IPS DF 4.7 (cell line): ENCODE measurements at regions not wholly inside any gene's neighbourhood (a gene's known extent, or its start where the extent isn't known, plus 50 kb on each side); places are given as distances from the start of the nearest gene placed in this dataset.
"Not testable (repeated sequence)": the region's sequence is repeated elsewhere in the genome, so short reads cannot be mapped to it uniquely, and the experiment has no call there.

Source experiments
- DNase-seq: peaks from one replicate; pipeline ENCODE4 v3.0.0-alpha.2; 2013; ENCODE audit warnings: low spot score; ENCODE audit errors: extremely low read depth

DNA sequence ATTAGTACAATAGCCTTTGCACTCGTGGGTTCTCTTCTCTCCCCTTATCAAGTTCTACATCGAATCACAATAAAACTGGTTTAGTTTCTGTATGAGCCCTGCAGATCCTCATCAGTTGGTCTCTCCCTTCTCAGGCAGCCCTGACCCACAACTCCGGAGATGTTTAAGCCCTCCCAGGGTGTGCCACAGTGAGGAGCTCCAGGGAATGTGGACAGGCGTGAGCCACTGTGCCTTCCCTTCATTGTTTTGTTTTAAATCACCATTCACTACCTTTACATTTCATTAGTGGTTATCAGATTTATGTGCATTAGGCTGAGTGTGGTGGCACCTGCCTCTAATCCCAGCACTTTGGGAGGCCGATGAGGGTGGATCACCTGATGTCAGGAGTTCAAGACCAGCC lies 133.2 kb downstream of the LARP7 start:
- DNase-seq, result no peak

DNA sequence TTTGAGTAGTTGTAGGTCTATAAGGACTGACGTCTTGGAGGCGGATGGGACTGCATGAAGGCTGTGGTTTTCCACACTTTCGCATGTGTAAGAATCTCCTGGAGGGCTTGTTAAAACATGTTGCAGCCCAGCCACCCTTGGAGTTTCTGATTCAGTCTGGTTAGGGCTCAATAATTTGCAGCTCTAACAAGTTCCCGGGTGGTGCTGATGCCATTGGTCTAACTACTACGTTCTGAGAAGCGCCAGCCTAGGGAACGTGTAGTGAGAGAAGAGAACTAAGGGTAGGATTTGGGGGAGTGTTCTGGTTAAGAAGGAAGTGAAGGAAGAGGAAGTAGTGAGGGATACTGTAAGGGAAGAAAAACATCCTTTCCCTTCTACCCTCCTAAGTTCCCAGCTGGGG lies 138.9 kb downstream of the LARP7 start:
- DNase-seq, result no peak

DNA sequence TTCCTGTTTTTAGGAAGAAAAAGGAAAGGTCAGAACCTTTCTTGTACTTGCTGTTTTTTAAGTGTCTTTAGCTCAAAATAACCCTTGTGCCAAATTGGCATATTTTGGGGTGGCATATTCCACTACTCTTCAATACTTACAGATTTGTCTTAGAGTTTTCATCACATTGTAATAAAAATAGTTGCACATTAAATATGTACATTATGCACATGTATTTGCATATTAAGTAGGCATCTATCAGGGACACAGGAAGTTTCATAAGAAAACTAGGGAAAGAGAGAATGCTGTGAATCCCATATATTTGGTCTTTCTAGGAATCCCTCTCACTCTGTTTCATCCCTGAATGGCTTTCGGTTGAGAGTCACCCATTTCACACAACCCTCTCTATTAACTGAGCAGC lies 139.6 kb downstream of the LARP7 start:
- DNase-seq, result no peak

DNA sequence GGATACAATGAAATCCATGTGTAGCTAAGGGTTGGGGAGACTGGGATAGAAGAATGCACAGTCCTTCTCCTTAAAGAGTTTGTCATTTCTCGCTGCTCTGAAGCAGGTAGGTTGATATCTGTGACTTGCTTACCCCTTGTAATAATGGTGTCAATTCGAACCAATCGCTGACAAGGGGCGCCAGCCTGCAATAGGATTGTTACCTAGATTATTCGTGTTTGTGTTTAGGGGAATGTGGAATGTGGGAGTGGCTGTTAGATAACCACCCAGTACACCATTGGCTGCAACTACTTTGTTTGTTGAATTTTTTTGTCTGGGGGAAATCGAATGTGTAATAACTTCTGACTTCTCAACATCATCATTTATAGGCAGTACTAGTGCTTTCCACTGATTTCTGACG lies 141.6 kb downstream of the LARP7 start:
- no peak for DNase-seq

DNA sequence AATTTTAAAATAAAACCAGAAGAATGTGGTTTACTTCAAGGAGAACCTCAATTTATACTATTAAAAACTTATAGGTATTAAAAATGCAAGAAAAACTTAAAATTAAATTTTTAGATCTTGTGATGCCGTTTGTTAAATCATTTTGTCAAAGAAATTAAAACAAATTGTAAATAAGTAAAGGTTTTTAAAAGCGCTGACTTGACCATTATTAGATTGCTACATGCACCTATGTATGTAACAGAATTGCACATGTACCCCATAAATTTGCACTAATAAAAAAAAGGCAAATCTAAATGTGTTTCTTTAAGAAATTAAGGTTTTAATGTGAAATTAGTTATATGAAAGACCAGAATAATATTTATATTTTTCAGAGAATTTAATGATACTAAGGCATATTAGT lies 156.1 kb downstream of the LARP7 start:
- DNase-seq, result no peak

DNA sequence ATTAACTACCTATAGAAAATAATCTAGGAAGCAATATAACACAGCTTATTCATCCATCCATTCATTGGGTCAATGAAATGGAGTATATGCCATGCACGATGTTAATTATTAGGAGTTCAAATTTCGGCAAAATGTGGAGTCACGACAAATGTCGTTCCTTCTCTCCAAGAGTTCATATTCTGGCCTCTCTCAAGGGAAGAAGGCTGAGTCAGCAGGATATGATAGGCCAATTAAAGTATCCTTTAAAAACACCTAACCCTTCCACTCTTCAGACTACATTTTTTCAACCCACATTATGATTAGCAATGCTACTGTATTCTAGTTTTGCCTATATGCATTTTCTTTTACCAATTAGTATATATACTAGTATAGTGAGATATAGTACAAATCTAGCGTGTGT lies 163.1 kb downstream of the LARP7 start:
- no peak for DNase-seq

DNA sequence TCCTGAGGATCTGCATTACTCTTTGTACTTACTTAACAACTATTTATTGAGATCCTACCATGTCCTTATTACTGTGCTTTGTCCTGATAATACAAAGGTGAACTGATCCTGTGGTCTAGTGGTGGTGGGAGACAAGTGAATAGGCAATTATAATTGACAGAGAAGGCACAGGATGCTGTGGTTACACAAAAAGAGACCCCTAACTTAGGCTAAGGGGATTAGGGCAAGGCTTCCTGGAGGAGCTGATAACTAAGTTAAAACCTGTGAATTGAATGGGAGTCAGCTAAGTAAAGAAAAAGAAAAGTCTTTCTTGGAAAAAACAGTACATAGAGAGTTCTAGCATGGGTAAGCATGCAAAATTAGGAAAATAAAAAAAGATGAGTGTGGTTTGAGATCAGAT lies 164.4 kb downstream of the LARP7 start:
- no peak for DNase-seq

DNA sequence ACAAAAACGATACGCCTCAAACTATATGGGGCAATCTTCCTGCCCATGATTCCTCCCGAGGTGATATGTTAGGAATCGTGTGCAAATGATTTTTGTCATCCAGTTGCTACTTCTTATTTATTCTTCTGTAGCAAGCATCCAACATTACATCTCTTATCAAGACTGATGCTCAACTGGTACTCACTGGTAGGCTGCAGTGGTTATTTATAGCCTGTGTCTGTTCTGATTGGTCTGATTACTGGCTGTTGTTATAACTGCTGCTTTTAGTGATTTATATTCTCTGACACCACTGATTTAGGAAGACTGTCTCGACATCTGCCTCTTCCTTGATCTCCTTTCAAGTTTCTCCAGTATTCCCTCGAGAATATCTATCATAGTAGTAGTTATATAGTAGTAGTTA lies 165.8 kb downstream of the LARP7 start:
- DNase-seq, result no peak

DNA sequence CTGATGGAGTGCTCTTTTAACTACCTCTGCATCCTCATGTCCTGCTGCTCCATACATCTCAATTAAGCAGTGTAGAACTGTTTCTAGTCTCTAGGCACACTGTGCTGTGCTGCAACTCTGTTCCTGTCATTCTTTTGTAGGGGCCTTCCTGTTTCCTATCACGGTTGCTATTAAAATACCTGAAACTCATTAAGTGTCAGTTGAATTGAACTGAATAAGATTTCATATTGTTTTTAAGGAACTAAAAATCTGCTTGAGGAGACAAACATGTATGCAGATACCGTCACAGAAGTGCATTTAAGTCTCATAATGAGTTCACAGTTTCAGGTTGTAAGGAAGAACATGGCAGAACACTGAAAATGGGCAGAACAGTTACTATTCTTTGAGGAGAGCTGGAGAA lies 170.1 kb downstream of the LARP7 start:
- DNase-seq, result no peak

DNA sequence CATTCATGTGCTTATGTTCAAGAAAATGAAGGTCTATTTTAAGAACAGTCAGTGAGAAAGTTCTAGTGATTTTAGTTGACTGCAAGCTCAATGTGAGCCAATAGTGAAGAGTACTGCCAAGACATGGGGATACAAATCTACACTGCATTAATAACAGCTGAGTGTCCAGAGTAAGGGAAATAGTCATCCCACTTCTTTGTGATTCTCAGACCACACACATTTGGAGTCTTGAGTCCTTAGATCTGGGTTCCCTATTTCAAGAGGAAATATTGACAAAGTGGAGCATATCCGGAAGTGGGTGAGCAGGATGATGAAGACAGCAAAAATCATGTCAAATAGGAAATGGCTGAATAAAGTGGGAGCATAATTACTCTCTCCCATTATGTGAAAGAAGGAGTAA lies 171.1 kb downstream of the LARP7 start:
- DNase-seq, result no peak

DNA sequence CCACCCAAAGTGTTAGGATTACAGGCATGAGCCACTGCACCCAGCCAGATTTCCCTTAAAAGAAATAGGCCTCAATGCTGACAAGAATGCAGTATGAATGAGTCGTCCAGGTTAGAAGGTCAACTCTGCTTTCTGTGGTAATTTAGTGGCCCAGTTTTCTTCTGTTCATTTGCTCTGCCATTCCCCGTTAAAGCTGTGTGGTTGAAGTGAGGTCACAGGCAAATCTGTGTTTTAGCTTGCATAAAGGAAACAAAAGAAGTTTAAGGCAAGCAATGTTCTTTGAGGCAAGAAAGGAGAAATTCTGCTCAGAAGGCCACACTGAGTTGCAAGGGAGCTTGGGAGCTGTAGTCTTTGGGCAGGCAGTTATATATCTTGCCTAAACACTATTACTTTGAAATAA lies 176.8 kb downstream of the LARP7 start:
- DNase-seq, result no peak

DNA sequence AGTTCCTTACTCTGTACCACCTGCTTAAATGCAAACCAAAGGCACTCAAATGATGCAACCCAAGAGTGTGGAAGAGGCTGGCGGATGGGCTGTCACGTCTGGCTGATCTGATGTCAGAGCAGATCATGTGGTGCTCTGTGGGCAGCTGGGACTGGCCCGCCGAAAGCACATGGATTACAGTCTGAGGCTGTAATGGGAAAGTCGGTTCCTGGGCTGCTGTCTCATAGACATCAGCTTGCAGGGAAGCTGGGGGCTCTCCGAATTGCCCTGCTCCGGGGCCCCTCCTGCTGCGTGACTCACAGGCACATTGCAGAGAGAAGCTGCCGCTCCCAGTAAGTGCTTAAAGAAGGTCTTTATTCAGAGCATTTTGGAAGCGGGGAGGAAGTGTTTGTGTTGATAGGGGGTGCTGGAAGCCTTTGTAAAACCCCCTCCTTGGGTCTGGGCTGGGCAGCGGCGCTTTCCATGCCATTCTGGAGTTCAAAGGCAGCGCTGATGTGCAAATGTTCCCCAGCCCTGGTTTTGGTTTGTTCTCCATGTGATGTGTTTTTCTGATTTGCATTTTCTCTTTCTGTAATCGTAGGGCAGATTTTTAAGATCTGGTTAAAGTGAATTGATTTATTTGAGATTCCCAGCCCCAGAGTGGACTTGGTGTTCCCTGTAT lies 181.1 kb downstream of the LARP7 start:
- peak; percentile 71 for DNase-seq

DNA sequence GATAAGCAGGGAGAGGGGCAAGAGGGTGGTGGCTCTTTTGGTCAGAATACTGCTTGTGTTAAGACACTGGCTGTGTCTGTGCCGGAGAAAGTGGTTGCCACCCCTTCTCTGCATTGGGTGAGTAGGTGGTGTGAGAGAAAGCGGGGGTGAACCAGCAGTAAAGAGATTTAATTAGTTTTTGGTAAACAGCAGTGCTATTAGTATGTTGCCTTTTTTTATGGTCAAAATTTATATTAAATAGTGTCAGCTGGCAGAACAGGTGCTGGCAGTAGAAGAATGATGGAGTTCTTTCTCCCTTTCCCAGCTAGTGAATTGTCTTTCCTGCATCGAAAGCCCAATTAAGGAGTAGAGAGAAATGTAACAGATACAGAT lies 181.6 kb downstream of the LARP7 start:
- DNase-seq, result no peak

DNA sequence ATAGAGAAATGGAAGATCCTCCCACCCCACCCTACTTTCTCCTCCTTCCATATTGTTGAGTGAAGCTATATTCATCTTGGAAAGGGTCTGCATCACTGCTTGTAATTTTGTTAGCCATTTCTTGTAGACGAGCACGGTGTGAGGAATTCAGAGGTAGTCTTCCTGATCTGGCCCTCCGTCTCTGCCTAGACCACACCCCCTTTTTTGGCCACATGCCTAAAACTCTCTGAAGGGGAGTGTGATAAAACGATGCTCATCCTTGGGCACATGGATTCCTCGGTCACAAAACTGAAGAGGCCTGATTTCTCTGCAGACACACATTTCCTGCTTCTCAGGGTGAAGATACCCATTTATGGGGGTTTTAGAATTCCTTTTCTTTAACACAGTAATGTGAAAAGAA lies 182.8 kb downstream of the LARP7 start:
- no peak for DNase-seq

DNA sequence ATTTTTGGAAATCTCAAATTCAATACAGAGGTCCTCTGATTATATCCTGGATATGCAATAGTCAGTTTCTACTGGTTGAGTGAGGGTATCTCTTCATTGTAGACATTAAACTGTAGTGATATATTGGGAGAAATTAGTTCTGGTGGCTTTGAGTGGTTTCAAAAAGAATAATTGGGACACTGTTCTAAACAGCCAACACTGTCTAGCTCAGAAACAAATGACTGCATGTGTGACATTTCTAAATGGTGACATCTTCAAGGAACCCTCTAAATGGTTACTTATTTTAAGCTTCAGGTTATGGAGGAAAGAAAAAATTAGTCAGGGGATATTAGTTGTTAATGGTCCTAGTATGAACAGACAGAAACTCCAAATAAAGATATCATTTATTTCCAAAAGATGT lies 186.2 kb downstream of the LARP7 start:
- DNase-seq, result no peak

DNA sequence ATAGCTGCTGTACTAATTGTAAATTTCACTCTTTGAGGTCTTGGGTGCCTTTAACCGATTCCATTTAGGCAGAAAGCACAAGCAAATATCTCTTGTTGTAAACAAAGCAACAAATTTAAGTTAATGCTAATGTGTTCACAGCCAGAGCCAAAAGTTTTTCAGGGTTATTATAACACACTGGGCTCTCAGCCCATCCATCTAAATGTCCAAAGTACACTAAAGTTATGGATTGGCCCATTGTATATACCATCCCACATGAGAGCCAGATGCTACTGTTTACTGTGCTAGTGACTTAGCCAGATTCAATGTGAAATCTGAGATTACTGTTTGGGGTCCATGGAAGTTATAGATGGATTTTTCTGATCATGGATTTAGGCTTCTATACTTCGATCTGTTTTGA lies 186.7 kb downstream of the LARP7 start:
- no peak for DNase-seq

DNA sequence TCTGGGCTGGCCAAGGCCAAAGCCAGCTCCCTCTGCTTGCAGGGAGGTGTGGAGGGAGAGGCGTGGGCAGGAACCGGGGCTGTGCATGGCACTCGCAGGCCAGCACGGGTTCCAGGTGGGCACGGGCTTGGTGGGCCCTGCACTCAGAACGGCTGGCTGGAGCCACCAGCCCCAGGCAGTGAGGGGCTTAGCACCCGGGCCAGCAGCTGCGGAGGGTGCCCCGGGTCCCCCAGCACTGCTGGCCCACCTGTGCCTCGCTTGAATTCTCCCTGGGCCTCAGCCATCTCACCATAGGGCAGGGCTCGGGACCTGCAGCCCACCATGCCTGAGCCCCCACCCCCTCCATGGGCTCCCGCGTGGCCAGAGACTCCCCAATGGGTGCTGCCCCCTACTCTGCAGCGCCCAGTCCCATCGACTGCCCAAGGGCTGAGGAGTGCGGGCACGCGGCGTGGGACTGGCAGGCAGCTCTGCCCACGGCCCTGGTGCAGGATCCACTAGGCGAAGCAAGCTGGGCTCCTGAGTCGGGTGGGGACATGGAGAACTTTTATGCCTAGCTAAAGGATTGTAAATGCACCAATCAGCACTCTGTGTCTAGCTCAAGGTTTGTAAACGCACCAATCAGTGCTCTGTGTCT lies 193.9 kb downstream of the LARP7 start:
- no peak for DNase-seq

DNA sequence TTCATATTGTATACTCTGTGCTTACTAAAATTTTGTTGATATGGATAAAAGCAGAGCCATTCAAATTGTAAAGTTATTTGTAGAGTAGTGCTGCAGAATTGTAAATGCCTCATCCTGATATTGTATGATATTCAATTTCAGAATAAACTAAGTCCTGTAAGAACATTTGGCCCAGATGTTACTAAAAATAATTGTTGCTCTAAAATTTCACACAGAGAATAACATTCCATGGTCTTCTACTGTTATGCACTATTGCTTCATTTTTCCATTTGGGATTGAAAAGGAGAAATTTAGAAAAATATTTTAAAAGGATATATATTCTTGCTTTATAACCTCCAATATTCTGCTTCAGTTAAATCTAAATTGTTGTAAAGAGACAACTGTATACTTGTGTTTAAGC lies 195.6 kb downstream of the LARP7 start:
- no peak for DNase-seq

DNA sequence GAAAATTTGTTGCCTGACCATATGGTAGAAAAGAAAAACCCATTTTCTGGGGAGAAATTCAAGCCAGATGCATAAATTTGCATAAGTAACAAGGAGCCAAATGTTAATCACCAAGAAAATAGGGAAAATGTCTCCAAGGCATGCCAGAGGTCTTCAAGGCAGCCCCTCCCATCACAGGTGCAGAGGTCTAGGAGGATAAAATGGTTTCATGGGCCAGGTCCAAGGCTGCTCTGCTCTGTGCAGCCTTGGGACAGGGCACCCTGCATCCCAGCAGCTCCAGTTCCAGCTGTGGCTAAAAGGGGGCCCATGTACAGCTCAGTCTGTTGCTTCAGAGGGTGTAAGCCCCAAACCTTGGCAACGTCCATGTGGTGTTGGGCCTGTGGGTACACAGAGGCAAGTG lies 200.0 kb downstream of the LARP7 start:
- DNase-seq, result no peak

DNA sequence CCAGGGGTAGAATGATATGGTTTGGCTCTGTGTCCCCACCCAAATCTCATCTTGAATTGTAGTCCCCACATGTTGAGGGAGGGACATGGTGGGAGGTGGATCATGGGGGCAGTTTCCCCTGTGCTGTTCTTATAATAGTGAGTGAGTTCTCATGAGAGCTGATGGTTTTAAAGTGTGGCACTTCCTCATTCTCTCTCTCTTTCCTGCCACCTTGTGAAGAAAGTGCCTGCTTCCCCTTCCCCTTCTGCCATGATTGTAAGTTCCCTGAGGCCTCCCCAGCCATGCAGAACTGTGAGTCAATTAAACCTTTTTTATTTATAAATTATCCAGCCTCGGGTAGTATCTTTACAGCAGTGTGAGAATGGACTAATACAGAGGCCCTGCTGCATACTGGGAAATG lies 201.1 kb downstream of the LARP7 start:
- DNase-seq, result not testable (repeated sequence)

DNA sequence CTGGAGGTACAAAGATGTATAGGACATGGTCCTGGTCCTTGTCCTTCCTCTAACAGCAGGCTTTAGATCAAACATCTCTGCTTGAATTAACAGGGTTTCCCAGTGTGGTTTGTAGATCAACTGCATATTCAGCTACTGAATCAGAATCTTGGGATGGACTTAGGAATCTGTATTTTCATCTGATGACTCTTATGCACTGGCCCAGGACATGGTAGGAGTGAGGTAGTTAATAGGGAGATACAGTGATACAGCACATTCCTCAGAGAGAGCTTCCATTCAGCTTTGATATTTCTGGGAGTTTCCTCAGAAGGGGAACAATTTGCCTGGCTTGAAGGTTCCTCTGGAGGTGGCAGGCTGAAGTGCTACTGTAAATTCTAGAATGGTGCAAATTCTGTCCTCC lies 203.1 kb downstream of the LARP7 start:
- no peak for DNase-seq

DNA sequence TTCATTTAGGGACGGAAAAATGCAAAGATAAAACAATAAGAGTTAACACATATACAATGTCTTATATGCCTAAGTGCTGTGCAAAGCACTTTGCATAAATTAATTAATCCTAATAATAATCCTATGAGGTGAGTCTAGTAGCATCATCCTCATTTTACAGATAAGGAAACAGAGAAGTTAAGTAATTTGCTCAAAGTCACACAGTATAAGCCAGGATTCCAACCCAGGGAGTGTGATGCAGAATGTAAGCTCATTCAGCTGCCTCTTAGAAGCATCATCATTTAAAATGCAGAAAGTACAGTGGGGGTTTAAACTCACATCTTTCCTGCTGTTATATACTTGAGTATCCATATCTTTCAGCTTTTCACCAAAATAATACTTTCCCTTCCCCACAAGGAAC lies 203.7 kb downstream of the LARP7 start:
- DNase-seq, result no peak

DNA sequence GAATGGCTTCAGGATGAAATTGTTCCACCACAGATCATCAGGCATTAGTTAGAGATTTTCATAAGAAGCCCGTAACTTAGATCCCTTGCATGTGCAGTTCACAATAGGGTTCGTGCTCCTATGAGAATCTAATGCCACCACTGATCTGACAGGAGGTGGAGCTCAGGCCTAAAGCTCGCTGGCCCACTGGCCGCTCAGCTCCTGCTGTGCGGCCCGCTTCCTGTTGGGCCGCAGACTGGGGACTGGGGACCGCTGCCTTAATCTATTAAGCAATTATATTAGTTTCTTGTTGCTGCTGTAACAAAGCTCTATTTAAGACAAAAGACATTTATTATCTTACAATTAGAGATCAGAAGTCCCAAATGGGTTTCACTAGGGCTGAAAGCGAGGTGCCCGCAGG lies 205.6 kb downstream of the LARP7 start:
- DNase-seq, result no peak

DNA sequence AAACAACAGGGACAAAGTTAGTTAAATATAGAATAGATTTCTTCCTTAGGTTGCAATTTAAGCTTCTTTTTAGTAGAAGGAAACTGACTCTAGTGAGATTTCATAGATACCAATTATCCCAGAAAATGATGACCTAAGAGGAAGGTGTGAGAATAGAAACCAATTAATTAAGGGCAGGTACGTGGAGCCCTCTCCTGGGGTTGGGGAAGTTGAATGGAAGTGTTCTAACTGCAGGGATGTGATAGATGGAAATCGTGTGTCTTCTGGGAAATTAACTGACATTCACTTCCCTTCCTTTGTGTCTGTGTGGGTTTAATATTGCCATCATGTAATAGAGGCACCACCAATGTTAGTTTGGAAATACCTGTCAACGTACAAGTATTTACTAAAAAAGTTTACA lies 204.1 kb upstream of the ANK2 start:
- no peak for DNase-seq
